OCI-LY3 (cell line): ENCODE measurements at regions not wholly inside any gene's neighbourhood (a gene's known extent, or its start where the extent isn't known, plus 50 kb on each side); places are given as distances from the start of the nearest gene placed in this dataset.
A peak's percentile ranks its signal among the peaks of the same experiment; 100 is the strongest.

Experiments used
- H2AFZ ChIP-seq: fragments of 200-600, 300-600 bp; shearing (Covaris generic); 2 replicates; pipeline ENCODE4 v1.6.0; 2014; ENCODE audit warnings: antibody characterized with exemption, low read depth, low read length
- H3K27ac ChIP-seq: fragments of 200-600, 300-600 bp; sonication (generic); 2 replicates; pipeline ENCODE4 v1.5.1; 2014; ENCODE audit warnings: mild to moderate bottlenecking, low read length, moderate library complexity, mixed read lengths
- H3K27me3 ChIP-seq: fragments of 200-600, 300-600 bp; sonication (generic); 2 replicates; pipeline ENCODE4 v1.6.1; 2014; ENCODE audit warnings: low read depth, low read length, mixed read lengths
- H3K36me3 ChIP-seq: fragments of 200-600, 300-600 bp; sonication (generic); replicated peaks from 2 replicates; pipeline ENCODE3; 2014; ENCODE audit warnings: low read depth, low read length, mixed read lengths
- H3K4me1 ChIP-seq: fragments of 300-600, 200-600 bp; sonication (generic); 2 replicates; pipeline ENCODE4 v1.6.1; 2014; ENCODE audit warnings: low read length, mixed read lengths
- H3K4me2 ChIP-seq: fragments of 200-600, 300-600 bp; sonication (generic); 2 replicates; pipeline ENCODE4 v1.6.1; 2014; ENCODE audit warnings: low read length, mixed read lengths
- H3K4me3 ChIP-seq: fragments of 300-600, 200-600 bp; sonication (generic); 2 replicates; pipeline ENCODE4 v1.5.1; 2014; ENCODE audit warnings: antibody characterized with exemption, mild to moderate bottlenecking, low read length, moderate library complexity
- H3K79me2 ChIP-seq: fragments of 300-600, 200-600 bp; shearing (Covaris generic); 2 replicates; pipeline ENCODE4 v1.6.1; 2014; ENCODE audit warnings: mild to moderate bottlenecking, low read length, mixed read lengths
- H3K9ac ChIP-seq: fragments of 300-600, 200-600 bp; shearing (Covaris generic); 2 replicates; pipeline ENCODE4 v1.6.0; 2014; ENCODE audit warnings: mild to moderate bottlenecking, low read length, moderate library complexity
- H3K9me3 ChIP-seq: fragments of 200-600, 300-600 bp; shearing (Covaris generic); 2 replicates; pipeline ENCODE4 v1.6.1; 2014; ENCODE audit warnings: low read length, mixed read lengths; ENCODE audit not compliant: insufficient read depth
- H4K20me1 ChIP-seq: fragments of 200-600, 300-600 bp; sonication (generic); 2 replicates; pipeline ENCODE4 v1.6.1; 2016; ENCODE audit warnings: low read length, mixed read lengths; ENCODE audit not compliant: insufficient read depth
- CTCF ChIP-seq: fragments of 200-600, 300-600 bp; sonication (generic); IDR thresholded peaks from 2 replicates; pipeline ENCODE4 v1.5.1; 2014; ENCODE audit warnings: antibody characterized with exemption, low read length, low read depth
- EZH2phosphoT487 ChIP-seq: fragments of 200-600 bp; shearing (Covaris generic); IDR thresholded peaks from 2 replicates; pipeline ENCODE4 v1.6.1; 2018; ENCODE audit warnings: antibody characterized with exemption, mixed run types, low read depth

- no peak for TF ChIP-seq CTCF
- no peak for TF ChIP-seq EZH2phosphoT487
- no peak overlapping the region for H3K9ac ChIP-seq
- no peak overlapping the region for H3K4me3 ChIP-seq
- H3K9me3 ChIP-seq: no peaks in the 10 kb centered on the region
- no peaks in the 10 kb centered on the region for H3K4me1 ChIP-seq
- no peaks in the 10 kb centered on the region for H4K20me1 ChIP-seq
- no peaks in the 10 kb centered on the region for H3K79me2 ChIP-seq
- H3K27ac ChIP-seq: no peak overlapping the region
- H3K36me3 ChIP-seq: no peaks in the 10 kb centered on the region
- H3K27me3 ChIP-seq: no peaks in the 10 kb centered on the region
- H2AFZ ChIP-seq: no peak overlapping the region
- no peak overlapping the region for H3K4me2 ChIP-seq
Measured at GRCh38 chr4:171157462-171158082, 655.6 kb upstream of the GALNTL6 start.

GRCh38 chr4:171142639-171143038 lies 670.6 kb upstream of the GALNTL6 start:
- H3K36me3 ChIP-seq: no peaks in the 10 kb centered on the region
- no peaks in the 10 kb centered on the region for H3K4me1 ChIP-seq
- H3K4me3 ChIP-seq: no peak overlapping the region
- H3K27me3 ChIP-seq: no peaks in the 10 kb centered on the region
- no peaks in the 10 kb centered on the region for H3K9me3 ChIP-seq
- no peak overlapping the region for H2AFZ ChIP-seq
- H3K27ac ChIP-seq: no peak overlapping the region
- no peak overlapping the region for H3K9ac ChIP-seq
- H3K79me2 ChIP-seq: no peaks in the 10 kb centered on the region
- no peaks in the 10 kb centered on the region for H4K20me1 ChIP-seq
- no peak for TF ChIP-seq EZH2phosphoT487
- no peak overlapping the region for H3K4me2 ChIP-seq

- H3K4me3 ChIP-seq: no peak overlapping the region
- no peaks in the 10 kb centered on the region for H3K27me3 ChIP-seq
- no peaks in the 10 kb centered on the region for H4K20me1 ChIP-seq
- H3K79me2 ChIP-seq: no peaks in the 10 kb centered on the region
- no peaks in the 10 kb centered on the region for H3K4me1 ChIP-seq
- no peak overlapping the region for H3K27ac ChIP-seq
- no peak overlapping the region for H3K4me2 ChIP-seq
- H3K36me3 ChIP-seq: no peaks in the 10 kb centered on the region
- no peaks in the 10 kb centered on the region for H3K9me3 ChIP-seq
- H3K9ac ChIP-seq: no peak overlapping the region
- no peak for TF ChIP-seq EZH2phosphoT487
- no peak for TF ChIP-seq CTCF
- no peak overlapping the region for H2AFZ ChIP-seq
Measured at GRCh38 chr4:171142045-171142444, 671.2 kb upstream of the GALNTL6 start.

GRCh38 chr4:171130256-171130801 lies 682.9 kb upstream of the GALNTL6 start:
- H3K4me2 ChIP-seq: no peak overlapping the region
- no peaks in the 10 kb centered on the region for H3K36me3 ChIP-seq
- no peak overlapping the region for H3K9ac ChIP-seq
- no peaks in the 10 kb centered on the region for H4K20me1 ChIP-seq
- peak overlapping the region; percentile 87; the same call in 1 of the 2 replicates for H2AFZ ChIP-seq
- TF ChIP-seq CTCF (no peak), EZH2phosphoT487 (no peak)
- no peaks in the 10 kb centered on the region for H3K4me1 ChIP-seq
- no peak overlapping the region for H3K4me3 ChIP-seq
- H3K27me3 ChIP-seq: no peaks in the 10 kb centered on the region
- no peaks in the 10 kb centered on the region for H3K9me3 ChIP-seq
- no peaks in the 10 kb centered on the region for H3K79me2 ChIP-seq
- H3K27ac ChIP-seq: no peak overlapping the region
